HEK293 (cell line): ENCODE measurements at regions not wholly inside any gene's neighbourhood (a gene's known extent, or its start where the extent isn't known, plus 50 kb on each side); places are given as distances from the start of the nearest gene placed in this dataset.

Experiments used
- CTCF ChIA-PET: fragments of 350-600 bp; formaldehyde crosslinking; extraction: SDS; loops from one replicate; lab custom pipeline; 2021; ENCODE audit warnings: antibody characterized with exemption; lab: Yijun Ruan, JAX
- POLR2A ChIA-PET: fragments of 300-600 bp; formaldehyde crosslinking; extraction: SDS; loops from one replicate; lab custom pipeline; 2020; ENCODE audit warnings: antibody characterized with exemption, inconsistent platforms; lab: Yijun Ruan, JAX
- H3K27ac ChIP-seq: fragments of 200-500 bp; sonication (Bioruptor generic); 2 replicates; pipeline ENCODE4 v1.5.1; 2014; ENCODE audit warnings: low read depth, low read length, control low read depth, inconsistent platforms; ENCODE audit errors: extremely low read depth
- H3K36me3 ChIP-seq, 2 experiments: fragments of 200-500 bp in 1 of 2; sonication (Bioruptor generic) in 1 of 2; 1 replicate in 1 of 2; 2 replicates in 1 of 2; pipeline ENCODE4 v1.5.1; 2014 to 2017; ENCODE audit warnings: inconsistent platforms in 2 of 2, low read length in 2 of 2; ENCODE audit not compliant: control insufficient read depth in 2 of 2, insufficient read depth in 1 of 2
- H3K4me1 ChIP-seq: fragments of 200-500 bp; sonication (Bioruptor generic); 2 replicates; pipeline ENCODE4 v1.5.1; 2014; ENCODE audit warnings: mild to moderate bottlenecking, low read length, inconsistent platforms; ENCODE audit not compliant: control insufficient read depth, insufficient read depth
- H3K4me3 ChIP-seq: 2 replicates; pipeline ENCODE4 v1.5.1; 2011; ENCODE audit warnings: low read depth, mild to moderate bottlenecking, control low read depth, low read length, moderate library complexity
- H3K9me3 ChIP-seq: fragments of 200-500 bp; sonication (Bioruptor generic); 2 replicates; pipeline ENCODE4 v1.5.1; 2014; ENCODE audit warnings: low read depth, low read length, inconsistent platforms; ENCODE audit not compliant: control insufficient read depth, insufficient read depth
- ATF2 ChIP-seq: fragments of 450-650 bp; formaldehyde crosslinking; IDR thresholded peaks from 2 replicates; pipeline ENCODE4 v1.5.1; 2016; ENCODE audit warnings: missing biosample characterization, missing genetic modification characterization, low read depth
- BCL6B ChIP-seq: fragments of 450-650 bp; formaldehyde crosslinking; IDR thresholded peaks from 2 replicates; pipeline ENCODE4 v1.5.1; 2017; ENCODE audit warnings: missing biosample characterization, missing genetic modification characterization
- GFI1B ChIP-seq: fragments of 450-650 bp; formaldehyde crosslinking; IDR thresholded peaks from 2 replicates; pipeline ENCODE4 v1.5.1; 2016; ENCODE audit warnings: missing biosample characterization, missing genetic modification characterization
- RBAK ChIP-seq: fragments of 450-650 bp; formaldehyde crosslinking; IDR thresholded peaks from 2 replicates; pipeline ENCODE4 v1.5.1; 2016; ENCODE audit warnings: missing biosample characterization, missing genetic modification characterization
- SALL2 ChIP-seq: fragments of 450-650 bp; formaldehyde crosslinking; IDR thresholded peaks from 2 replicates; pipeline ENCODE4 v1.5.0; 2017; ENCODE audit warnings: missing biosample characterization, mild to moderate bottlenecking, missing genetic modification characterization, borderline replicate concordance
- YY2 ChIP-seq: fragments of 450-650 bp; formaldehyde crosslinking; IDR thresholded peaks from 2 replicates; pipeline ENCODE4 v1.5.1; 2016; ENCODE audit warnings: missing biosample characterization, missing genetic modification characterization
- ZBTB11 ChIP-seq: fragments of 450-650 bp; formaldehyde crosslinking; conservative IDR thresholded peaks from 2 replicates; pipeline ENCODE4 v1.5.1; 2016; ENCODE audit warnings: low read depth, missing biosample characterization, missing genetic modification characterization
- ZBTB44 ChIP-seq: fragments of 450-650 bp; IDR thresholded peaks from 2 replicates; pipeline ENCODE4 v1.5.1; 2018; ENCODE audit warnings: missing biosample characterization, mild to moderate bottlenecking, missing genetic modification characterization
- ZNF169 ChIP-seq: fragments of 450-650 bp; formaldehyde crosslinking; IDR thresholded peaks from 2 replicates; pipeline ENCODE4 v1.5.1; 2016; ENCODE audit warnings: missing biosample characterization, missing genetic modification characterization
- ZNF23 ChIP-seq: fragments of 450-650 bp; formaldehyde crosslinking; IDR thresholded peaks from 2 replicates; pipeline ENCODE4 v1.5.1; 2016; ENCODE audit warnings: missing biosample characterization, missing genetic modification characterization, borderline replicate concordance
- ZNF24 ChIP-seq: fragments of 450-650 bp; formaldehyde crosslinking; IDR thresholded peaks from 2 replicates; pipeline ENCODE4 v1.5.1; 2016; ENCODE audit warnings: missing biosample characterization, missing genetic modification characterization
- ZNF248 ChIP-seq: fragments of 450-650 bp; formaldehyde crosslinking; IDR thresholded peaks from 2 replicates; pipeline ENCODE4 v1.5.1; 2017; ENCODE audit warnings: missing biosample characterization, missing genetic modification characterization
- ZNF266 ChIP-seq: fragments of 450-650 bp; formaldehyde crosslinking; IDR thresholded peaks from 2 replicates; pipeline ENCODE4 v1.5.1; 2016; ENCODE audit warnings: missing biosample characterization, missing genetic modification characterization, low read depth
- ZNF324 ChIP-seq: fragments of 450-650 bp; formaldehyde crosslinking; IDR thresholded peaks from 2 replicates; pipeline ENCODE4 v1.5.1; 2016; ENCODE audit warnings: missing biosample characterization, missing genetic modification characterization
- ZNF398 ChIP-seq: fragments of 450-650 bp; formaldehyde crosslinking; IDR thresholded peaks from 2 replicates; pipeline ENCODE4 v1.5.1; 2017; ENCODE audit warnings: missing biosample characterization, missing genetic modification characterization
- ZNF654 ChIP-seq: fragments of 450-650 bp; formaldehyde crosslinking; IDR thresholded peaks from 2 replicates; pipeline ENCODE4 v1.5.1; 2016; ENCODE audit warnings: low read depth, missing biosample characterization, missing genetic modification characterization
- ZSCAN23 ChIP-seq: fragments of 450-650 bp; formaldehyde crosslinking; IDR thresholded peaks from 2 replicates; pipeline ENCODE4 v1.5.1; 2016; ENCODE audit warnings: missing biosample characterization, missing genetic modification characterization
- ZSCAN30 ChIP-seq: fragments of 450-650 bp; IDR thresholded peaks from 2 replicates; pipeline ENCODE4 v1.5.1; 2018; ENCODE audit warnings: missing biosample characterization, mild to moderate bottlenecking, missing genetic modification characterization, moderate library complexity

- Histone ChIP-seq H3K4me3 (no peak overlapping the region), H3K4me1 (no peaks in the 10 kb centered on the region), H3K9me3 (no peaks in the 10 kb centered on the region), H3K36me3 (no peaks in the 10 kb centered on the region), H3K27ac (no peak overlapping the region)
- POLR2A ChIA-PET: no interaction called here
- TF ChIP-seq ZNF398 (tag by site-specific recombination) (no peak), ZBTB44 (tag by site-specific recombination) (no peak), ZNF654 (tag by site-specific recombination) (no peak), YY2 (no peak), ATF2 (tag by site-specific recombination) (no peak), BCL6B (tag by site-specific recombination) (no peak), ZSCAN30 (no peak), ZNF169 (tag by site-specific recombination) (no peak), RBAK (no peak), ZBTB11 (tag by site-specific recombination) (no peak), ZSCAN23 (no peak), SALL2 (no peak), ZNF266 (tag by site-specific recombination) (no peak), ZNF23 (no peak), ZNF324 (tag by site-specific recombination) (no peak), ZNF24 (tag by site-specific recombination) (no peak), GFI1B (no peak), ZNF248 (no peak)
- CTCF ChIA-PET: no interaction called here
Measured at GRCh38 chr12:131333621-131334440, 377.1 kb upstream of the SFSWAP start.
